OCI-LY7 (cell line): ENCODE measurements at regions not wholly inside any gene's neighbourhood (a gene's known extent, or its start where the extent isn't known, plus 50 kb on each side); places are given as distances from the start of the nearest gene placed in this dataset.

Source experiments
- CTCF ChIP-seq: fragments of 200-600 bp; sonication (generic); conservative IDR thresholded peaks from 2 replicates; pipeline ENCODE4 v1.5.1; 2014; ENCODE audit warnings: mild to moderate bottlenecking, antibody characterized with exemption, low read length, moderate library complexity, mixed read lengths
- EZH2phosphoT487 ChIP-seq: fragments of 200-600 bp; sonication (generic); IDR thresholded peaks from 2 replicates; pipeline ENCODE4 v1.6.1; 2018; ENCODE audit warnings: low read depth, borderline replicate concordance, mild to moderate bottlenecking, mixed run types, antibody characterized with exemption, low read length, moderate library complexity, mixed read lengths

GRCh38 chr2:222108957-222109585 is 189.7 kb downstream of the PAX3 start:
- TF ChIP-seq CTCF (no peak), EZH2phosphoT487 (no peak)
